Type B pancreatic cell (in vitro differentiated cells): ENCODE measurements at regions not wholly inside any gene's neighbourhood (a gene's known extent, or its start where the extent isn't known, plus 50 kb on each side); places are given as distances from the start of the nearest gene placed in this dataset.

Source experiments
- DNase-seq: peaks from one replicate; pipeline ENCODE4 v3.0.0; 2021; ENCODE audit warnings: mixed read lengths; ENCODE audit not compliant: unreplicated experiment; ENCODE audit errors: extremely low spot score
- H3K27ac Mint-ChIP-seq: 2 replicates; pipeline ENCODE4 v1.8.0; 2021; ENCODE audit warnings: mild to moderate bottlenecking, mixed read lengths
- H3K27me3 Mint-ChIP-seq: 2 replicates; pipeline ENCODE4 v1.8.0; 2021; ENCODE audit warnings: mixed read lengths
- H3K36me3 Mint-ChIP-seq: 2 replicates; pipeline ENCODE4 v1.8.0; 2021; ENCODE audit warnings: mixed read lengths
- H3K4me1 Mint-ChIP-seq: one replicate; pipeline ENCODE4 v1.8.0; 2021; ENCODE audit warnings: mixed read lengths; ENCODE audit not compliant: unreplicated experiment
- H3K4me3 Mint-ChIP-seq: 2 replicates; pipeline ENCODE4 v1.8.0; 2021; ENCODE audit warnings: mild to moderate bottlenecking, mixed read lengths
- H3K9me3 Mint-ChIP-seq: 2 replicates; pipeline ENCODE4 v1.8.0; 2021; ENCODE audit warnings: mixed read lengths
- CTCF ChIP-seq: fragments of 200-600 bp; sonication (generic); conservative IDR thresholded peaks from 2 replicates; pipeline ENCODE4 v1.5.0; 2021; ENCODE audit warnings: antibody characterized with exemption, mild to moderate bottlenecking

GRCh38 chr2:4693266-4693665 lies 989.9 kb downstream of the DCDC2C start:
- H3K9me3 Mint-ChIP-seq, result peaks cover 4% of the 10 kb centered on the region
- H3K4me3 Mint-ChIP-seq, result no peak overlapping the region
- H3K4me1 Mint-ChIP-seq, result peaks cover 5% of the 10 kb centered on the region
- H3K27ac Mint-ChIP-seq, result no peak overlapping the region
- TF ChIP-seq CTCF, result no peak
- DNase-seq, result no peak
- no peaks in the 10 kb centered on the region for H3K36me3 Mint-ChIP-seq
- no peaks in the 10 kb centered on the region for H3K27me3 Mint-ChIP-seq

GRCh38 chr2:4695281-4695861 lies 992.0 kb downstream of the DCDC2C start:
- Mint-ChIP-seq H3K9me3 (peaks cover 4% of the 10 kb centered on the region), H3K4me3 (no peak overlapping the region), H3K27ac (no peak overlapping the region), H3K4me1 (no peaks in the 10 kb centered on the region), H3K36me3 (no peaks in the 10 kb centered on the region), H3K27me3 (no peaks in the 10 kb centered on the region)
- DNase-seq, result no peak
- TF ChIP-seq CTCF, result no peak

DNA sequence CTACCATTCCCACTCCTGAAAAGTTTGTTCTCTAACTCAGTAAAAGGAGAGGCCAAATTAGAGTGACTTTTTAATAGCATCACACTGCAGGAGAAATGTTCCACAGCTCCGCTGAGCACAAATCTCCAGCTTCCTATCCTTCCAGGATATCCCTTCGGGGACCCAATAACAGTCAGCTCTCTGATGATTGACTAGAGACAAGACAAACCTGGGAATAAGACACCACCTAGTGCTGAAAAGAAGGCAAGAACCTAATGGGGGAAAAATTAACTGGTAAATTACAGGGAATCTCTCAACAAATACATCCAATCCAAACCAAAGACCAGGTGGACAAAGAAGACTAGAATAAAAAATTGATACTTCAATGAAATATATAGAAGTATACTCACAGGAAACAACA lies 977.1 kb upstream of the SOX11 start:
- Mint-ChIP-seq H3K9me3 (peaks cover 14% of the 10 kb centered on the region), H3K36me3 (no peaks in the 10 kb centered on the region), H3K27me3 (no peaks in the 10 kb centered on the region), H3K27ac (no peak overlapping the region), H3K4me1 (no peaks in the 10 kb centered on the region), H3K4me3 (no peak overlapping the region)
- no peak for DNase-seq
- TF ChIP-seq CTCF, result peak; percentile 49

GRCh38 chr2:4718777-4719176 lies 973.4 kb upstream of the SOX11 start:
- Mint-ChIP-seq H3K4me1 (no peaks in the 10 kb centered on the region), H3K9me3 (peaks cover 14% of the 10 kb centered on the region), H3K4me3 (no peak overlapping the region), H3K36me3 (no peaks in the 10 kb centered on the region), H3K27me3 (peaks cover 3% of the 10 kb centered on the region), H3K27ac (no peak overlapping the region)
- no peak for DNase-seq
- TF ChIP-seq CTCF, result no peak

DNA sequence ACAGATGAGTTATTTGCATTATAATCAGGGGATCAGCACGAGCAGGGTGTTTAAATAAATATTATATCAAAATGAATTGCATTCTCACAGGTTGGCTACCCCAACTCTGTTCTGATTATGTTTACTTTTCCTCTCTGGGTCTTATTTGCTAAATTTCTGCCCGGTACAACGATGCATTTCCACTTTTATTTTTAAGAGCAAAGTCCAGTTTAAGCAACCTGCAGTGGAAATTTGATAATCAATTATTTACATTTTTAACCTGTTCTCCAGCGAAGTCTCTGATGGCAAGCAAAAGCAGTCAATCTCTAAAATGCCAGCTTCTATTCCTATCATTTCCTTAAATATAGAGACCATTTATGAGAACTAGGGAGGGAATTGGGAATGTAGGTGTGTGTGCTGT lies 966.6 kb upstream of the SOX11 start:
- peaks cover 3% of the 10 kb centered on the region for H3K27me3 Mint-ChIP-seq
- H3K4me1 Mint-ChIP-seq, result no peaks in the 10 kb centered on the region
- no peak for TF ChIP-seq CTCF
- H3K36me3 Mint-ChIP-seq, result no peaks in the 10 kb centered on the region
- DNase-seq, result no peak
- no peak overlapping the region for H3K27ac Mint-ChIP-seq
- H3K4me3 Mint-ChIP-seq, result no peak overlapping the region
- H3K9me3 Mint-ChIP-seq, result no peaks in the 10 kb centered on the region

DNA sequence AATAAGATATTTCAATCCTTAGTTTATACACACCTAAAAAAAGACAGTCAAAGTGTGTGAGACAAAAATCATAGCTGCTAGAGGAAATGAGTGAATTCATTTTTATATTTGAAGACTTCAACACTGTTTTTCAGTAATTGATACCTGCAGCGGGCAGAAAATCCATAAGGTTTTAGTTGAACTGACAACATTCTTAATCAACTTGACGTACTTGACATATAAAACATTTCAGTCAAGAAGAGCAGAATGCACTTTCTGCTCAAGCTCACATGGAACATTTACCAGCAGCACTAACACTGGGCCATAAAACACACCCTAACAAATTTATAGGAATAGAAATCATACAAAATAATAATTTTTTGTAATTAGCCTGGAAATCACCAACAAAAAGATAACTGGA lies 959.6 kb upstream of the SOX11 start:
- no peak overlapping the region for H3K27ac Mint-ChIP-seq
- no peaks in the 10 kb centered on the region for H3K9me3 Mint-ChIP-seq
- H3K4me1 Mint-ChIP-seq, result no peaks in the 10 kb centered on the region
- H3K27me3 Mint-ChIP-seq, result no peaks in the 10 kb centered on the region
- no peak for TF ChIP-seq CTCF
- DNase-seq, result no peak
- H3K4me3 Mint-ChIP-seq, result no peak overlapping the region
- no peaks in the 10 kb centered on the region for H3K36me3 Mint-ChIP-seq
